Lower lobe of right lung (tissue), 2 donors: ENCODE measurements at regions not wholly inside any gene's neighbourhood (a gene's known extent, or its start where the extent isn't known, plus 50 kb on each side); places are given as distances from the start of the nearest gene placed in this dataset.
A peak's percentile ranks its signal among the peaks of the same experiment; 100 is the strongest.
"Not testable (repeated sequence)": the region's sequence is repeated elsewhere in the genome, so short reads cannot be mapped to it uniquely, and the experiment has no call there.

ENCODE experiments used
- ATAC-seq, 2 donors: fragments of 200-7000 bp; cut with Tn5 transposase; one replicate each; pipeline ENCODE4 v1.9.1; 2020 to 2022; ENCODE audit warnings: mild to moderate bottlenecking in 2 of 2, moderate library complexity in 2 of 2
- DNase-seq: peaks from one replicate; pipeline ENCODE4 v3.0.0-alpha.2; 2020
- H3K27ac ChIP-seq: fragments of 200-600 bp; one replicate; pipeline ENCODE4 v1.8.0; 2022
- H3K27me3 ChIP-seq: fragments of 200-600 bp; one replicate; pipeline ENCODE4 v1.8.0; 2022; ENCODE audit warnings: low read depth
- H3K36me3 ChIP-seq: fragments of 200-600 bp; one replicate; pipeline ENCODE4 v1.8.0; 2022; ENCODE audit warnings: mild to moderate bottlenecking
- H3K4me1 ChIP-seq: fragments of 200-600 bp; one replicate; pipeline ENCODE4 v1.8.0; 2022
- H3K4me3 ChIP-seq: fragments of 200-600 bp; one replicate; pipeline ENCODE4 v1.8.0; 2022; ENCODE audit warnings: mild to moderate bottlenecking
- H3K9me3 ChIP-seq: fragments of 200-600 bp; one replicate; pipeline ENCODE4 v1.8.0; 2022
- intact Hi-C: fragments of 100-400 bp; cut with DNase I; formaldehyde crosslinking; loops from one replicate; pipeline ENCODE4 v1.11.0; 2022
- donor health status: DM: no; HTN: yes; CAD: no; lungs with severe emphysema.

- H3K36me3 ChIP-seq, H3K27me3 ChIP-seq, DNase-seq, H3K4me1 ChIP-seq, H3K9me3 ChIP-seq, ATAC-seq, H3K4me3 ChIP-seq, intact Hi-C loops, H3K27ac ChIP-seq: not testable (repeated sequence)
These were observed 152.1 kb downstream of the LAT start for GRCh38 chr16:29136916-29137315.

- H3K27me3 ChIP-seq, H3K36me3 ChIP-seq, H3K9me3 ChIP-seq, H3K27ac ChIP-seq, intact Hi-C loops, H3K4me1 ChIP-seq, DNase-seq, H3K4me3 ChIP-seq, ATAC-seq: not testable (repeated sequence)
These were observed 151.3 kb downstream of the LAT start for GRCh38 chr16:29136046-29136696.

- DNase-seq, H3K27ac ChIP-seq, H3K4me1 ChIP-seq, H3K4me3 ChIP-seq, H3K27me3 ChIP-seq, H3K9me3 ChIP-seq, intact Hi-C loops, ATAC-seq, H3K36me3 ChIP-seq: not testable (repeated sequence)
These were observed 150.2 kb downstream of the LAT start for GRCh38 chr16:29135098-29135497.

- H3K27me3 ChIP-seq, intact Hi-C loops, H3K4me3 ChIP-seq, H3K27ac ChIP-seq, H3K36me3 ChIP-seq, H3K9me3 ChIP-seq, ATAC-seq, DNase-seq: not testable (repeated sequence)
- peaks cover 12% of the 10 kb centered on the region for H3K4me1 ChIP-seq
These were observed 149.0 kb downstream of the LAT start for GRCh38 chr16:29133681-29134430.

GRCh38 chr16:29132869-29133268 is 148.0 kb downstream of the LAT start:
- H3K9me3 ChIP-seq, ATAC-seq, intact Hi-C loops, H3K36me3 ChIP-seq, H3K27me3 ChIP-seq, H3K4me3 ChIP-seq, DNase-seq, H3K27ac ChIP-seq: not testable (repeated sequence)
- H3K4me1 ChIP-seq = peaks cover 16% of the 10 kb centered on the region

GRCh38 chr16:29132444-29132843 is 147.6 kb downstream of the LAT start:
- ATAC-seq, H3K27ac ChIP-seq, H3K4me3 ChIP-seq, intact Hi-C loops, H3K36me3 ChIP-seq, H3K27me3 ChIP-seq, DNase-seq, H3K9me3 ChIP-seq: not testable (repeated sequence)
- peaks cover 16% of the 10 kb centered on the region for H3K4me1 ChIP-seq

- H3K4me3 ChIP-seq, H3K9me3 ChIP-seq, DNase-seq, H3K27me3 ChIP-seq, H3K36me3 ChIP-seq, intact Hi-C loops: not testable (repeated sequence)
- H3K27ac ChIP-seq = peak overlapping the region; percentile 68
- H3K4me1 ChIP-seq = peaks cover 16% of the 10 kb centered on the region
- peak; percentile 4 to 19 for ATAC-seq
These were observed 146.3 kb downstream of the LAT start for GRCh38 chr16:29130901-29131851.

- H3K36me3 ChIP-seq, intact Hi-C loops, H3K4me3 ChIP-seq, DNase-seq, H3K9me3 ChIP-seq, H3K27me3 ChIP-seq: not testable (repeated sequence)
- H3K4me1 ChIP-seq = peaks cover 16% of the 10 kb centered on the region
- peak overlapping the region; percentile 62 for H3K27ac ChIP-seq
- peak in 1 of 2 donors; percentile 3 for ATAC-seq
These were observed 145.4 kb downstream of the LAT start for GRCh38 chr16:29130131-29130711.

- peaks cover 16% of the 10 kb centered on the region for H3K4me1 ChIP-seq
- DNase-seq (peak; percentile 66), ATAC-seq (peak; percentile 51 to 55)
- H3K9me3 ChIP-seq, H3K36me3 ChIP-seq, H3K4me3 ChIP-seq, intact Hi-C loops, H3K27me3 ChIP-seq: not testable (repeated sequence)
- peak overlapping the region; percentile 62 for H3K27ac ChIP-seq
These were observed 144.7 kb downstream of the LAT start for GRCh38 chr16:29129458-29130038.

- H3K27me3 ChIP-seq, H3K36me3 ChIP-seq, H3K9me3 ChIP-seq, ATAC-seq, DNase-seq, intact Hi-C loops, H3K4me3 ChIP-seq: not testable (repeated sequence)
- H3K4me1 ChIP-seq = peaks cover 16% of the 10 kb centered on the region
- peak overlapping the region; percentile 62 for H3K27ac ChIP-seq
These were observed 144.0 kb downstream of the LAT start for GRCh38 chr16:29128732-29129457.

GRCh38 chr16:29127806-29128420 is 143.1 kb downstream of the LAT start:
- H3K4me3 ChIP-seq, intact Hi-C loops, H3K9me3 ChIP-seq, H3K27ac ChIP-seq, H3K27me3 ChIP-seq, ATAC-seq, H3K36me3 ChIP-seq, DNase-seq: not testable (repeated sequence)
- H3K4me1 ChIP-seq = peaks cover 16% of the 10 kb centered on the region
